ENCODE measurements at regions not wholly inside any gene's neighbourhood (a gene's known extent, or its start where the extent isn't known, plus 50 kb on each side); places are given as distances from the start of the nearest gene placed in this dataset.

DNA sequence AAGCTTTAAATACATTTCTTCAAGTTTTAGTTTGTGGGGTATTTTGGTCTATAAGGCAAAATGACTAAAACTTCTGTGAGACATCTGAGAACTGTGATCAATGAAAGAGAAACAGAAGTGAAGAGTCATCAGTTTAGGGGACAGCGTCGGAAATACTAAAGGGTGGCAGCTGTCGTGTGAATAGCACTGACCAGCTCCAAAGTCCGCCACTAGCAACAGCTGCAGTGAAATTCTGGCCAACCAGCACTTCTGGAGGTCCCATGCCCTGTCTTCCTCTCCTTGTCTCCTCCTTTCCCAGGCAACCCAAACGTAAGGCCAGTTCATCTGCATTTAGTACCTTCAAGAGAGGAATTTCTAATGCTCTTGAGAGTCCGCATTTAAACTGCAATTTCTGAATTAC lies 87.5 kb downstream of the DACT2 start:
- TF ChIP-seq, protein P1, sequence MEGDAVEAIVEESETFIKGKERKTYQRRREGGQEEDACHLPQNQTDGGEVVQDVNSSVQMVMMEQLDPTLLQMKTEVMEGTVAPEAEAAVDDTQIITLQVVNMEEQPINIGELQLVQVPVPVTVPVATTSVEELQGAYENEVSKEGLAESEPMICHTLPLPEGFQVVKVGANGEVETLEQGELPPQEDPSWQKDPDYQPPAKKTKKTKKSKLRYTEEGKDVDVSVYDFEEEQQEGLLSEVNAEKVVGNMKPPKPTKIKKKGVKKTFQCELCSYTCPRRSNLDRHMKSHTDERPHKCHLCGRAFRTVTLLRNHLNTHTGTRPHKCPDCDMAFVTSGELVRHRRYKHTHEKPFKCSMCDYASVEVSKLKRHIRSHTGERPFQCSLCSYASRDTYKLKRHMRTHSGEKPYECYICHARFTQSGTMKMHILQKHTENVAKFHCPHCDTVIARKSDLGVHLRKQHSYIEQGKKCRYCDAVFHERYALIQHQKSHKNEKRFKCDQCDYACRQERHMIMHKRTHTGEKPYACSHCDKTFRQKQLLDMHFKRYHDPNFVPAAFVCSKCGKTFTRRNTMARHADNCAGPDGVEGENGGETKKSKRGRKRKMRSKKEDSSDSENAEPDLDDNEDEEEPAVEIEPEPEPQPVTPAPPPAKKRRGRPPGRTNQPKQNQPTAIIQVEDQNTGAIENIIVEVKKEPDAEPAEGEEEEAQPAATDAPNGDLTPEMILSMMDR (IDR thresholded peaks at IDR 0.05) = no peak
- no peak for TF ChIP-seq POLR2A (IDR thresholded peaks at IDR 0.05)

All from body of pancreas (tissue), 4 donors.